GM03348 (cell line): ENCODE measurements at regions not wholly inside any gene's neighbourhood (a gene's known extent, or its start where the extent isn't known, plus 50 kb on each side); places are given as distances from the start of the nearest gene placed in this dataset.
"Not testable (repeated sequence)": the region's sequence is repeated elsewhere in the genome, so short reads cannot be mapped to it uniquely, and the experiment has no call there.

Source experiments
- DNase-seq: peaks from one replicate; pipeline ENCODE4 v3.0.0; 2012; ENCODE audit warnings: low spot score

DNA sequence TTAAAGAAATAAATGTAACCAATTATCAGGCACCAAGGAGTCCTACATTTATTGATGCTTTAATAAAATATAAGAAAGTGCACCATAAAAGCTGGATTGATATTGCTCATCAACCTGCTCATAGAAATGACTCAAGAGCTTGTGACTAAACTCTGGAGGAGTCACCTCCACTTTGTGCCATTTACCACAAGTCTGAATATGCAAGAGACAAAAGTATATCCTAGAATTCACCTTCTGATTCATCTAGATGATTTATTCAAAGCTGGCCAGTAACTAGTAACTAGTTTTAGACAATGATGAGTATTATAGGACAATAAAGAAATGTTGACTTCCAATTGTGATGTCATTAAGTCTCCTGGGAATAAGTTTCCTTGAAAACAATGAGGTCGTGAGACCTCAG is 146.0 kb upstream of the SOX11 start:
- DNase-seq = no peak

DNA sequence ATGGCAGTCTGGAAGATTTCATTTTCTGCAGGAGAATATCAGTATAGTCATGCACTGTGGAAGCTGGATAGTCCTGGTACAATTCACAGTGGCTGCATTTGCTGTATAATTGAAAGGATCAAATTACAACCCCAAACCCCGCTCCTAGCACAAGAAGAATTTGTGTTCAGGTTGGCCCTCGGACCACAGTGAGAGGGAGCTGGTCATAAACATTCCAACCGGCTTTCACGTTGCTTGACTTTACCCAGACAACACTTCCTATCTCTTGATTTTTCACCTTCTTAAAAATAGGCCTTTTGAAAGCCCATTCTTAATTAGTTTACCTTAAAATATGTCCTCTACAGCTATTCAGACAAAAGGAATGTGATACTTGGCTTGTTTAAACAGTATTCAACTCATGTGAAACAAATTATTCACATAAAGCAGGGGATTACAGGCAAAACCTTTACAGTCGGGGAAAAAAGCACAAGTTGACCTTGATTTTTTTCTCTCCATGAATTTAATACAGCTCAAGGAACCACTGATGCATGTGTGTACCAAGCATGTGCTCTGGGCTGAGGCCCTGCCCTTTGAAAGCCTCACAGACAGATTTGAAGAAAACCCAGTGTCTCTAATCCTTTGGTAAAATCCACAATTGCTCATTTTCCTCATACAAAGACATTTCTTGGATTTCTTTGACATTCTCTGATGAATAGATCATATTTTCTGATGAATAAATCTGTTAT is 143.0 kb upstream of the SOX11 start:
- no peak for DNase-seq

DNA sequence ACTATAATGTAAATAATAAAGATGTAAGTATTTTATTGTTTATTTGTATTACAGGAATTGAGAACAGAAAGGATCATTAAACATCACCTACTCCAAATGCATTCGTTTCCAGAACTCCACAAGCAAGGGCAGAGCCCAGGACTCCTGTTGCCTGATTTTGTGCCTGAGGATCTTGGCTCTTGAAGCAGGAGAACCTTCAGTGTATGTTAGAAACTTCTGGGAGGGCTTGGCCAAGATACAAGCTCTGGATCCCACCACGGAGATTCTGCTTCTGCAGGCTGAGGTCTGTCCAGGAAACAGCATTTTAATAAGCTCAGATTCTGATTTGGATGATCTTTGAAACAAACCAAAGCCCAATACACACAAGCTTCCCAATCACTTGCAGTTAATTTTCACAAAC is 142.4 kb upstream of the SOX11 start:
- DNase-seq = no peak

DNA sequence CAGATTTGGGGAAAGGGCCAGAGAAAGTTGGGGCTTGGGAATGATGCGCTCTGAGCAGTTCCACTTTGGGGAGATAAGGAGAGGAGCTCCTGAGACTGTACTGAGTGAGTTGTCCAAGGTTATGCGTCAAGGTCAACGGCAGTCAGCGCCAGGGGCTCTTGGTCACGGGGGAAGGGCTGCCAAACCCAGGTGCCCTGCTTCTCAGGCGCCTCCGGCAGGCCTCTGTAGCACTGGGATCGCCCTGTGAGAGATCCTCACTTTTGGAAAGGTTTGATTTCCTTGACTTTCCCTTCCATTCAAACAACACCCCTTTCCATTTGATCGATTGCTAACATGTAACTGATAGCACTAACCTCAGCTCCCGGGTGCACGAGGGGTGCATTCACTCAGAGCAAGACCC is 136.5 kb upstream of the SOX11 start:
- no peak for DNase-seq

DNA sequence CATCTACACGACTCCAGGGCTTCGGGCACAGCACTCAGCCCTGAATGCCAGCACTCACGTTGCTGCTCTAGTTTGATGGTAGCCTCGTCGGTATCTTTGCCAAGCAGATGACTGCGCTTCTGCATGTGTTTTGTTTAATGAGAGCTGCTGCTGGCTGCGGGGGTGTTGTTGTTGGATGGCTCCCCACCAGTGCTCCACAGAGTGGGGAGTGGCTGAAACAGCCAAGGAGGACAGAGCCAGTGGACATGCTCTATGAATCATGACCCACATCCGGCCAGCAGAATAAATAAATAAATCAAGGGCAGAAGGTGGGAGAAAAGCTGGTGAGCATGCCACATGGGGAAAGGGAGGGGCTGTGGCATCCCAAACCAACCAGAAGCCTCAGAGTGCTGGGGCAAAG is 131.2 kb upstream of the SOX11 start:
- no peak for DNase-seq

DNA sequence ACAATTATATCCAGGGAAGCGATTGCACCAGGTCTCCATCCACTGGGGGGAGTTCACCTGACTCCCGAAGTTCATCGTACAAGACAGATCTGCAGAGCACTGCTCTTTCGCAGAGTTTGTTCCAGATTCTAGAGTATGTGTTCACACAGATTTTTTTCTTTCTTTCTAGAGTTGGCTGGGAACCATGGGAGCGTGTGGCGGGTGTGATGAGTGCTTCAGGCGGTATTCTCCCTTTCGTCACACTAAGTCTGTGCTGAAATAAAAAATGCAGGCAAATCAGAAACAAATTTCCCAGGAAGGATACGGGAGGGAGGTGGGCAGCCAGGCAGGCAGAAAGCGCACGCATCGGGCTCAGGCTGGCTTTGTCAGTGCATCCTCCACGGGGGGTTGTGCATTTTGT is 129.8 kb upstream of the SOX11 start:
- no peak for DNase-seq

DNA sequence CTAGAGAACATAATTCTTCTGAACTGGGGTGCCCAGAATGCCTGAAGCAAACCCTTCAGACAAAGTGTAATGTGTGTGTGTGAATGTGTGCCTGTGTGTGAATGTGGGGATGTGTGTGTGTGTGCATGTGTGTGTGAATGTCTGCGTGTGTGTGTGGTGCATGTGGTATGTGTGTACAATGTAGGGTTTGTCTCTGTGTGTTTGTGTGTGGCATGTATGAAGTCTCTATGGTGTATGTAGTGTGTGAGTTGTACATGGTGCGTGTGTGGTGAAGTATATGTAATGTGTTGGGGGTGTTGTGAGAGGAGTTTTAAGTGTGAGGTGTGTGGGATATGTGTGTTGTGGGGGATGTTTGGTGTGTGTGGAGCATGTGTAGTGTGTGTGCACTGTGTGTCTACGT is 129.3 kb upstream of the SOX11 start:
- DNase-seq = no peak

DNA sequence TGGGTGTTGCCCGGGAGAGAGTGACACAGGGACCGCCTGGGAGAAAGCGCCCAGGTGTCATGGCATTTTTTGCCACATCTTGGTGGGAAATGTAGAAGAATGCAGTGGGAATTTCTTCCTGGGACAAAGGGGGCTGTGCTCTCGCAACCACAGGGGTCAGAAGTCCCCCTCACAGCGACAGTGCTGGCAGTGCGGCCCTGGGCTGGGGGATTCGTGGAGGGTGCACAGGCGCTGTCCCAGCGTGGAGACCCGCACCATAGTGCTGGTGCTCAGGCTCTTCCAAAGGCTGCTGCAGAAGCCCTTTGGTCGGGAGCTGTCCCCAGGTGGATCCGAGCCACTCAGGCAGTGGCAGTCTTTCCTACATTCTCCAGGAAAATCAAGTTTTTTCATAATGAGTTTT is 128.8 kb upstream of the SOX11 start:
- DNase-seq = no peak

DNA sequence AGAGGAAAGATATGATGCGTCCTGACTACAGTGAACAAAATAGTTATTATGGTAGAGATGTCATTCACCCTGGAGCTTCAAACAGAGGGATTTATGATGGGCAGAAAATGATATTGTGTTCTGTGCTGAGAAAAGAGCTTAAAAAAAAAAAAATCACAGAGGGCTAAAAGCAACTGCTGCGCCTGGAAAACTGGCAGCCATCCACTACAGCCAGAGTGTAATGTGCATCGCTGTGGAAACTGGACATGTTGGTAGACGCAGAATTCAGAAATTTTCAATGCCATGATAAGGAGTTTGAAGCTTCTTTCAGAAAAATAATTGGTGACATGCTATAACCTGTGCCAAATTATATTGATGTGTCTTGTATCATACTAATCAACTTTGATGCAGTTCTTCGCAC is 122.9 kb upstream of the SOX11 start:
- no peak for DNase-seq

DNA sequence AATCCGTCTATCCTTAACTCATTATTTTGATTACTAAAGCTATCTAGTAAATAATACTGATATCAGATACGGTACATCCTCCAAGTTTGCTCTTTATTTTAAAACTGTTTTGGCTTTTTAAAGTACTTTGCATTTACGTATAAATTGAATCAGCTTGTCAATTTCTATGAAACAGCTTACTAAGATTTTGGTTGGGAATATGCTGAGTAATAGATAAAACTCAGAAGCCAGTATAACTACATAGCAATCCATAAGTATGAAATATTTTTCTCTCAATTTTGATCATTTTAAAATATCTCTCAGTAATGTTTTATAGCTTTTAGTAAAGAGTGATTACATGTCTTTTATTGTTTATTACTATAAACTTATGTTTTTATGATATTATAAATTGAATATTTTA is 116.2 kb upstream of the SOX11 start:
- no peak for DNase-seq

DNA sequence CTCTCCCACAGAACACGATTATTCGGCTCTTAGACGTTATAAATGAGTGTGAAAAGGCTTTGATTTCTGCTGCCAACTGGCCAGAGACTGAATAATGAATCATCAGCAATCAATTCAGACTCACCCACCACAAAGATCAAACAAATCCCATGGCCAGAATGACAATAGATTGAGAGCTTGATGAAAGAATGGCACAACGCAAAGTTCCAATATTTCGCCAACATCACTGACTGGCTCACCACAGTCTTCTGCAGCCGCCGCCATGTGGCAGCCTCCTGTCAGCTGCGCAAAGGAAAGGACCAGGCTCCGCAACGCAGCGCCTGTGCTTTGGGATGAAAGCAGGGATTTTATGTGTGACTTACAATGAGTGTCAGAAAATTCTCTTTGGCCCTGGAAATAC is 104.4 kb upstream of the SOX11 start:
- DNase-seq = no peak

DNA sequence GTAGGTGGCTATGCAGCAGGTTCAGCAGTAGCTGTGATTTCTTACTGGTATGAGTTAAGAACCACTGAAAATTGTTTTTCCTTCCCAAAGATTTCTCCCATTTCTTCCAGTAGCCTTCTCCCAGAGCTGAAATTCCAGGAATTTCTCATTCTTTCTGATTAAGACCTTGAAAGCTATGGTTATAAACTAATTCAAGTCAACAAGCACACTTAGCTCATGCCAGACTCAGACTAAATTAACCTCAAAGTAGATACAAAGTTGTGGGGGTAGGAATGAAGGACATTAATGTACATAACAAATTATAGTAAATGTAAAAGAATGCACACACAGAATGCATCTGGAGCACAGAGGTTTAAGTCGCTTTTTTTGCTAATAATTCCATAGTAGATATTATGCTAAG is 103.6 kb upstream of the SOX11 start:
- no peak for DNase-seq

DNA sequence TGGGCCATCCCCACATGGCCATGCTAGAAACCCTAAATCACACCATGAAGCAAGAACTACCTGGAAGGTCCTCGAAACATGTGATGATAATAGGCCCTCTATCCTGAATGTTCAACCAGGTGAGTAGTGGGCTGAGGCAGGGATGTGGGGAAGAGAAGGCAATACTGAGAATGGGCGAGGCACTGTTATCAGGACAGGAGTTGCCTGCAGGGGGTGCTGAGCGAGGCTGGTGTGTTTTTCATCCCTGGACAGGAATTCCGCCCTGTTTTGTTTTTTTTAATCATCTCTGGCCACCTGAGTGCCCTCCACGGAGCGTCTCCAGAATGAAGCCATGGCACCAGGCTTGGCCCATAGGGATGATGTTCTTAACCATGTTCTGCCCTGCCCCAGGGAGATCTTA is 103.0 kb upstream of the SOX11 start:
- no peak for DNase-seq

DNA sequence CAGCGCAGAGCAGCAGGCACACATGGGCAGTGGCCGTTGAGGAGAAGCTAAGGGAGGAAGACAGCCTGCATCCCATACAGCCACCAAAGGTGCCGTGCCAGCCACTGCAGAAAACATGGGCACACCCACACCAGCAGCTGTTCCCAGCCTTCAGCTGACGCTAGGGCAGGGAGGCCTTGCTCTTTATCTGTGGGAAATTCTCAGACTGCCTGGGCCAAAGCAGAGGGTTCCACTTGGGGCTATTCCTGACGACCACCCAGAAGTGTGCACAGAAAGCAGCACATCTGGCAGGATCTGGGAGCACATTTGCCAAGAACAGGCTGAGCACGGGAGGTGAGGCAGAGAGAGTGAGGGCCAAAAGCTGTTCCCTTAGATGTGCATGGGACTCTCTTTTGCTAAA is 101.3 kb upstream of the SOX11 start:
- no peak for DNase-seq

DNA sequence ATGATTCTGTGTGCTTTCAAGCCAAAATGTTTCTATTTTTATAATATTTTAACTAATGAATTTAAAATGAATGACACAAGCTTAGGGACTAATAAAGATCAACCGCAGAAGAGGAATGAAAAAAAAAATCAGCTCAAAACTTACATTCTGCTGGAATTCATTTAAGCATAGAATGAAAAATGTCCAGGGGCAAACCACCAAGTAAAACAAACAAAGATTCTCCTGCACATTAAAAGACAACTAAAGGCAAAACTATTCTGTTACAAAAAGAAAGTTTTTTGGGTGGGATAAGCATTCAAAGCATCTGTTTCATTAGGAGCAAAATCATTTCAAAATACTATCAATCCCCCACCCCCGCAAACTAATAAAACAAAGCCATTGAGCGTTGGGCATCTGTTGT is 99.3 kb upstream of the SOX11 start:
- no peak for DNase-seq

DNA sequence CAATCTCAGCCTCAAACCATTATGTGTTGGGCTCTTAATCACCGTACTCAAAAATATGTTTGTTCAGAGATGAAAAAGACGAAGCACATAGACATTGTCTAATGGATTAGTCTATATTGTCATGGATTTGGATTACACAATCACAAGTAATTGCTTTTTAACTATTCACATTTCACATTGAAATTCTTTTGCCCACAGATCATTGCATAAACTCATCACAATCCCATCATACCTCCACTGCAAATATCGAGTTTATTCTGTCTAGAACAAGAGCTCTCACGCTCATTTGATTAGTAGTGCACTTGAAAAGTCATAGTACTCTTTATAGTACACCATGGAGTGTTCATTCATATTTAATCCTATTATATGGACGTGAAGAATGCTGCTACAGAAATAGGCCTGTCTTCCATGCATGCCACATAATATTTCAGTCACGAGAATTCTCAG is 97.9 kb upstream of the SOX11 start:
- DNase-seq = no peak

DNA sequence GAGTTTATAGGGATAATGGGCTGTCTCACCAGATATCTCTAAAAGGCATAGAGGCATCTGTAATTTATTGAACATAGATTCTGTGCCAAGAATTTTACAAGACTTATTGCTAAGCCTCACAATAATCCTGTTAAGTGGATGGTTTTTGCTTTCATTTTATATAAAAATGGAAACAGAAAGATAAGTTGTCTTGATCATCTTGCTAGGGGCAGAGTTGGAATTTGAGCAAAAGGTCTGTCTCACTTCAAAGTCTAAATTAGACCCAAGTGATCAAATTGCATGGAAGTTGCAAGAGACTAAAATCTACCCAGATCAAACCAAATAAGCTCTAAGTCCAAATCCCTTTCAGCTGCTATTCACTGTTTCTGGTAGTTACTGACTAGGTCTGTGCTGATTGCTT is 95.3 kb upstream of the SOX11 start:
- DNase-seq = no peak

DNA sequence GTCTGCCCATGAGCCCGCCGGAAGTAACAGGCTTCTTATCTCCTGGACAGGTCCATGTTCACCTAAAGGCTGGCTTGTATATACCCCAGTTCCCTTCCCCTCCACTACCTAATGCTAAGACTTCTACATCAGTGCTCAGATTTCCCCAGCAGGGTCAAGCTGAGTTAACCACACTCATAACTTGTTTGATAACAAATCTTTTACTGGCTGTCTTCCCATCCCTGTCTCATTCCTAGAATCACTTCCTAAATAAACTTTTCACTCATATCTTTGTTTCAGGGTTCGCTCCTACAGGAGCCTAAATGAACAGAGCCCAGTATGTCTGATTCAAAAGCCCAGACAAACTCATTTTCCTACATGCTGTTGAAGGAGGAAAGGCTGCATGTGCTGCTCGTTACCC is 94.0 kb upstream of the SOX11 start:
- DNase-seq = no peak

DNA sequence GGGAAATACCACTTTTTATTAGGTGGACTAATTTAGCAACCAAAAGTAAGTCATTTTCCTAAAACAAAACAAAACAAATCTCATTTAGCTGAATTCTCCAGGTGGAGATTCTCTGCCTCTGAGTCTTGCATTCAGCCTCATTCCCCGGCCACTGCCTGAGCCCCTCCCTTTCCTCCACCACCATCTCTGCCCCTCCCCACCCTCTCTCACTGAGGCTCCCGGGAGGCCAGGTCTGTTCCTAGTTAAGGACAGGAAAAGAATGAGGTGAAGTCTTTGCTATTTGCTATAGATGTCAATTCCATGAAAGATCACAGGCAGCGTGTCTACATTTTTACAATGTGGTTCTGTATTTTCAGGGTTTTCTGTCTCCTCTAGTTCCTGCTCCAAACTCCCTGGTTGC is 83.0 kb upstream of the SOX11 start:
- DNase-seq = no peak

DNA sequence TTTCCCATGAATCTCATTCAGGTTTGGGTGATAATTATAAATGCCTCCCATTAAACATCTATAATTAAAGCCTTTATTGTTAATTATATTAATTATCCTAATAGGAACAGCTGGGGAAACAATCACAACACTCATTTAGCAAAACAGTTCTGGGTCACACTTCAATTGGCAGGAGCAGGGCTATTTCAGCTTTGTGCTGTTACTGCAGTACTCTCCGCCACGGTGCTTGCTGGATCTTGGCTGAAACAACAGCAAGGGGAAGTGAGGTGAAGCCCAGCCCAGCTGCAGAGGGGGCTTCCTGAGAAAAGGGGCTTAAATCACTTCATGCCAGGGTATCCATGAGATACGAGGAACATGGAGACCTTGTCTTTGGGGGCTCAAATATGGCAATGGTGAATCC is 79.5 kb upstream of the SOX11 start:
- DNase-seq = no peak

DNA sequence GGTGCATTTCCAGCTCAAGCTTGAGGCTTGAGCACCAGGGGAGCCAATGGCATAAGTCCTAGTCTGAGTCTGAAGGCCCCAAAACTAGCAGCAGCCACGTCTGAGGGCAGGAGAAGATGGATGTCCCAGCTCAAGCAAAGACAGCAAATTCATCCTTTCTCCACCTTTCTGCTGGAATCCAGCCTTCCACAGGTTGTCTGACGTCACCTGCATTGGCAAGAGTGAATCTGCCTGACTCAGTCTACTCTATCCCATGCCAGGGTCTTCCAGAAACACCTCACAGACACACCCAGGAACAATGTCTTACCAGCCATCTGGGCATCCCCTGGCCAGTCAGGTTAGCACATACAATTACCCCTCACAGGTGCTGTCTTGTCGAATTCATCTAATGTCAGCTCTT is 76.2 kb upstream of the SOX11 start:
- no peak for DNase-seq

DNA sequence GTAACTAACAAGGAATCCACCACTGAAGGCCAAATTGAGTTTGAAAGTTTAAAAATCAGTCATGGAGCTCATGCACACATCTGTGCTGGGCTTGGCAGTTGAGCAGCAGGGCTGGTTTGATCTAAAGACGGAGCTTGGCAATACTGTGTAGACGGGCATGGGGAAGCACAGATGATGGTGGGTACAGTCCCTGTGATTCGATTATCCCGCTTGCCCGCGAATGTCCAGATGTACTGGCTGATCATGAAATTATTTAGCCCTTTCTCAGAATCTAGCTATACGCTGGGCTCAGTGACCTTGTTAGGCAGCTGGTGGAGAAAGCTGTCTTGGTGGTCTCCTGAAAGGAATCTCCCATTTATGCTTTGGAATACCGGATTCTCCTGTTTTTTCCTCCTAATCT is 74.8 kb upstream of the SOX11 start:
- no peak for DNase-seq

DNA sequence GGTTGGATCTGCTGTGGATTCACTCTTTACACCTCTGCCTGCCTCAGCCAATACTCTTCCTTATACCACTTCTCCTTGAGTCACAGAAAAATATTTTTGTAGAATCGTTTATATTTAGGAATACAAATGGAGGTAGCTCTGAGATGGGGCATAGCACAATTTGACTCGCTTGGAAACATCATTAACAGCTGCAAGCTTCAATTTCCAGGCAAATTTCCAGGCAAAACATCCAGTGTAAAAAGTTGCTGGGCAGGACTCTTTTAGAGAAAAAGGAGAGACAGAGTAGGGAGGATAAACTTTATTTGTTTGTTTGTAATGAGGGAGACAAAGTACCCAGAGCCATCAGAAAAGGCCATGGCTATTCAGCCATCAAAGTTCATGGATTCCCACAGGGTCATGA is 74.4 kb upstream of the SOX11 start:
- no peak for DNase-seq

DNA sequence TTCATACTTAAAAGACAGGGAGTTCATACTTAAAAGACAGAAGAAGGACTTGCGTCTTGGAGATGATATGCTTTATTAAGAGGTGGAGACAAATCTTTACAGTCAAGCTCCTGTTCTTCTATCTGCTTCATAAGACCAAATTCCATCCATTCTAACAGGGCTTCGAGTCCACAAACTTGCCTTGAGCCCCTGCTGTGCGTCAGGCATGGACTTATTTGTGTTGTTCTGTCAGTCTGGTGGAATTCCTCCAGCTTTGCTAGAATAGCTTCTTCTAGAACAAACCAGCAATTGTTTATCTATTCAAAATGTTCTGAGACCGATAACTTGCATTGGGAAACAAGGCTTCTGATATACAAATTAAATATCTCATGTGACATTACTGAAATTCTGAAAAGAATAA is 73.9 kb upstream of the SOX11 start:
- DNase-seq = no peak

DNA sequence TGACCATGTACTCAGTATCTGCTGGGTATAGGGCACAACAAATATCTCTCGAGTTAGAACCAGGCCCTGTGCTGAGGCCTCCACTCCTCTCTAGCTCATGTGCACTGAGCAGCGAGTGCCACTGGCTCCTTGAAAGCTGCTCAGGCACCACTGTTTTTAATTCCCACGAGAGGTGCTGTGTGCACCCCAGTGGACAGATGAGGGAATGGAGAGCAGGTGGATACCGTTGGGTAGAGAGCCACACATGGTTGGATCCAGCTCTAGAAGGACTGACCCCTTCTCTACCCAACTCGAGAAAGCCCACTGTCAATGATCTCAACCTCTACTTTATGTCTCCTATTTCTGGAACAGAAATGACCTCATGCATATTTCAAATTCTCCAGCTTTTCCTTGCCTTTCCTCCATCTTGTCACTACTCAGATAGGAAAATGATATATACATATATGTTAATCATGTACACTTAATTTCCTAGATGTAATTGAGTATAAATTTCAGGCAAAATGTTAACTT is 66.6 kb upstream of the SOX11 start:
- not testable (repeated sequence) for DNase-seq
